ENCODE measurements at regions not wholly inside any gene's neighbourhood (a gene's known extent, or its start where the extent isn't known, plus 50 kb on each side); places are given as distances from the start of the nearest gene placed in this dataset.

DNA sequence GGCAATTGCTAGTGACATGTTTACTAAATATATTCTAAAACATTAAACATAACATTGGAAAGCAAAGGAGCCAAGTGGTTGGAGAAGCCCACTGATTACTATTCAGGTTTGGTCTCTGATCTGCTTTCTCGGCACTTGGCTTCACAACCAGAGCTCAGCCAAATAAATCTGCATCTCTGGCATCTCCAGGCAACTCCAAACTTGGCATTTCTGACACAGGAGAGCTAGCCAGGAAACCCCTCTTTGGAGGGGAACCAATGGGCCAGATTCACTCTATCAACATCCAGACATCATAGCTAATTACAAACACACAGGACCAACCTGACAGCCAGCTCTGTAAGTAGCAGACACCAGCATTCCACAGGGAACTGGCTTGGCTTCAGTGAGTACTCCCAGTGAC is 150.3 kb upstream of the ETAA1 start:
- POLR2A ChIA-PET, result no interaction called here
- H3K27me3 Mint-ChIP-seq, result peaks cover 0 to 8% (median 2%) of the 10 kb centered on the region in 5 donors
- DNase-seq (no peak), ATAC-seq (no peak)
- peaks cover 0 to 10% (median 0%) of the 10 kb centered on the region in 9 donors for H3K9me3 Mint-ChIP-seq
- no peak overlapping the region for H3K4me3 Mint-ChIP-seq
- H3K4me1 Mint-ChIP-seq, result no peaks in the 10 kb centered on the region
- H3K36me3 Mint-ChIP-seq, result no peaks in the 10 kb centered on the region
- no peak overlapping the region for H3K27ac Mint-ChIP-seq

GRCh38 chr2:67251741-67252140 is 145.4 kb upstream of the ETAA1 start:
- DNase-seq (no peak), ATAC-seq (no peak)
- POLR2A ChIA-PET, result no interaction called here
- H3K36me3 Mint-ChIP-seq, result no peaks in the 10 kb centered on the region
- no peaks in the 10 kb centered on the region for H3K4me1 Mint-ChIP-seq
- H3K4me3 Mint-ChIP-seq, result no peak overlapping the region
- no peak overlapping the region for H3K27ac Mint-ChIP-seq
- peaks cover 0 to 19% (median 6%) of the 10 kb centered on the region in 5 donors for H3K27me3 Mint-ChIP-seq
- peaks cover 0 to 10% (median 0%) of the 10 kb centered on the region in 9 donors for H3K9me3 Mint-ChIP-seq

- DNase-seq (no peak), ATAC-seq (no peak)
- no peak overlapping the region for H3K4me3 Mint-ChIP-seq
- no peaks in the 10 kb centered on the region for H3K4me1 Mint-ChIP-seq
- no peaks in the 10 kb centered on the region for H3K36me3 Mint-ChIP-seq
- H3K27ac Mint-ChIP-seq, result no peak overlapping the region
- POLR2A ChIA-PET, result no interaction called here
- H3K27me3 Mint-ChIP-seq, result peaks cover 0 to 19% (median 6%) of the 10 kb centered on the region in 5 donors
- peaks cover 0 to 10% (median 0%) of the 10 kb centered on the region in 9 donors for H3K9me3 Mint-ChIP-seq
These were observed 141.1 kb upstream of the ETAA1 start for GRCh38 chr2:67255933-67256615.

GRCh38 chr2:67256892-67257291 is 140.2 kb upstream of the ETAA1 start:
- H3K36me3 Mint-ChIP-seq, result no peaks in the 10 kb centered on the region
- peaks cover 0 to 19% (median 6%) of the 10 kb centered on the region in 5 donors for H3K27me3 Mint-ChIP-seq
- no peak for ATAC-seq
- no peak overlapping the region for H3K27ac Mint-ChIP-seq
- peaks cover 0 to 10% (median 0%) of the 10 kb centered on the region in 9 donors for H3K9me3 Mint-ChIP-seq
- DNase-seq, result no peak
- no peak overlapping the region for H3K4me3 Mint-ChIP-seq
- H3K4me1 Mint-ChIP-seq, result no peaks in the 10 kb centered on the region
- POLR2A ChIA-PET, result no interaction called here

- no peaks in the 10 kb centered on the region for H3K4me1 Mint-ChIP-seq
- H3K36me3 Mint-ChIP-seq, result no peaks in the 10 kb centered on the region
- POLR2A ChIA-PET, result no interaction called here
These were observed 139.0 kb upstream of the ETAA1 start for GRCh38 chr2:67258122-67258521.

GRCh38 chr2:67258831-67259230 is 138.3 kb upstream of the ETAA1 start:
- no peaks in the 10 kb centered on the region for H3K36me3 Mint-ChIP-seq
- no peak overlapping the region for H3K27ac Mint-ChIP-seq
- ATAC-seq (no peak), DNase-seq (no peak)
- H3K9me3 Mint-ChIP-seq, result peaks cover 0 to 10% (median 0%) of the 10 kb centered on the region in 9 donors
- no peaks in the 10 kb centered on the region for H3K4me1 Mint-ChIP-seq
- peaks cover 0 to 11% (median 0%) of the 10 kb centered on the region in 5 donors for H3K27me3 Mint-ChIP-seq
- POLR2A ChIA-PET, result no interaction called here
- no peak overlapping the region for H3K4me3 Mint-ChIP-seq

More at GRCh38 chr2:67258122-67258521, 139.0 kb upstream of the ETAA1 start:
- Mint-ChIP-seq H3K4me3 (no peak overlapping the region), H3K27ac (no peak overlapping the region), H3K27me3 (peaks cover 0 to 16% (median 0%) of the 10 kb centered on the region in 5 donors), H3K9me3 (peaks cover 0 to 10% (median 0%) of the 10 kb centered on the region in 9 donors)
- ATAC-seq (no peak), DNase-seq (no peak)

DNA sequence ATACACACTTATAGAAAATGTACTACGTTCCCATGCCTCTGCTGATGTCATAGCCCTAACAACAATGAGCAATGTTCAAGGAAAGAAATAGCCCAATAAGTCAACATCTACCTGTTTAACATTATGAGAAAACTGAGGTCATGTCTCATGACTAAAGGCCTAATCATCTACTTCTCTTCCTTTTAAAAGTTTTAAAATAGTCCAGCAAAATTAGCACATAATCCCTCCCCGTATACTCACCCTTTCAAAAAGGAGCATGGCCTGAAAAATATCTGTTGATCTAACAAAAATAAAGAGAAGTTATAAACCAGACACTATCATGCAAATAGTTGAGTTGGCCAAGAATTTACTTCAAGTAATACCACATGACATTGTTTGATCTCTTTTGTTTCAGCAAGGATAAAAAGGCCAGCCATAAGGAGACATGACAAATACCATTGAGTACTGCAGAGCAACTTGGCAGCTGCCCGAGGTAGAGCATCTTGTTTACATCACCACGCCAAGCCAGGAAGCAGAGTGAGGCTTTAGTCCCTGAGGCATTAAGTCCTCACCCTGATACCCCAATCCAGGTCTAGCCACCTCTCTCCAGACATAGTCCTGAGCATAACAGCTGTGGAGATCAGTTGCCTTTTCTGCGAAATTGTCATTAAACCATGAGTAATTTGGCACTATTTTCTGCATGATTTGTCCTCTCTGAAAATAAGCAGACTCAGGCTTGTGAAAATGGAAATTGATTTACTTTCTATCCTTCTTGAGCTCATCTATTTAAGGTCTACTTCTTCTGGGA is 137.4 kb upstream of the ETAA1 start:
- POLR2A ChIA-PET, result no interaction called here
- Mint-ChIP-seq H3K9me3 (peaks cover 0 to 4% (median 0%) of the 10 kb centered on the region in 9 donors), H3K4me1 (no peaks in the 10 kb centered on the region), H3K4me3 (no peak overlapping the region), H3K36me3 (no peaks in the 10 kb centered on the region), H3K27ac (no peak overlapping the region), H3K27me3 (peaks cover 0 to 2% (median under 1%) of the 10 kb centered on the region in 5 donors)
- DNase-seq, result no peak
- ATAC-seq, result no peak

DNA sequence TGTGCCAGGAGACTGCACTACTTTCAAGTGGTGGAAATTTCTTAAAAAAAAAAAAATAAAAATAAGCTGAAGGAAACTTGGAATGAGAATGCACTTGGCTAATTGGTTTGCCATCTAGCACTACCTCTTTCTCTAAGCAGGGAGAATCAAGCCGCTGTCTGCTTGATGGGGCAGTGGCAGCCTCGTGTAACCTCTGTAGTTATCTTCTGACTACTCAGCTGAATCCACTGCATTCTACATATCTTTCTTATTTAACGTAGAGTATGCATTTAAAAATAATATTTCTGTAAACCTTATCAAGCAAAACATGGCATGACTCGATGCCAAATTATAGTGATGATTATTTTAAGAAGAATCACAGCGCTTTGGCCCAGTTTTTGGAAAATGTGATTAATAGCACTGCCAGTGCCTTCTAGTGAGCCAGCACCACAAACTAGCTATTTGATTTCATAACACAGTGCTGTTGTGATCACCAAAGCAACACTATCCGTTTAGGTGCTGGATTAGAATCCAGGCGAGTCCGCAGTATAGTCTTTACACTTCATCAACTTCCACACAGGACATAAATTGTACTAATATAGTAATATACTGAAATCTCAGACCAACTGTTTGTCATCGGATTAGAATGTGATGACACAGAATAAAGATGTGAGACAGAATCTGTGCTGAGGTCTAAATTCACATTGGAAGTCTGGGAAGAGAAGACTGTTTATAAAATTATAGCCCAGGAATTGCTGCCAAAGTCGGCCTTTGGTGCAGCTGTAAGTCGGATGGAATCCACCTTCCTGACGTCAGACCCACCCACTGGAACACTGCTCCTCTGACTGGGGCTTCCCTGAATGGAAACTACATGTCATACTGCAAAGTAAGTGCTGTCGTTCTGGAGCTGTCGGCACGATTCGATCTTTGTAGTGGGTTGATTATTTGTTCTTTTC is 136.5 kb upstream of the ETAA1 start:
- ATAC-seq, result no peak
- peaks cover 0 to 5% (median 0%) of the 10 kb centered on the region in 5 donors for H3K27me3 Mint-ChIP-seq
- DNase-seq, result no peak

DNA sequence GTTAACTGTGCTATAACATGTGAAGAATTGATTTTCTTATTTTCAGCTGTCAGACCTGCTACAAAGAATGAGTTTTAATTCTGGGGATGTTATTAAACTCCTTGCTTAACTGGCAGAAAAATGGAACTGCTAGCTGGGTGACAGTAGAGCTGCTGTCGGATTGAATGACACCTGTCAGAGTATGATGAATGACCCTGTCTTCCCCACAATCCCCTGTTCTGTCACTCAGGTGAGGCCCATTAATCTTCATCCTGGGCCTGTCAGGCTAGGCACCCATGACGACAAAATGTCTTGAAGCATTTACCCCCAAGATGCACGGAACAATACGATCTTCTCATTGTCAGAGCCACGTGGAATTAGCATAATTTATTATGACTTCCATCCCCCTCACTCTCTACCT is 129.9 kb upstream of the ETAA1 start:
- POLR2A ChIA-PET, result no interaction called here
- Mint-ChIP-seq H3K27me3 (peaks cover 0 to 7% (median 4%) of the 10 kb centered on the region in 5 donors), H3K9me3 (peaks cover 0 to 4% (median 0%) of the 10 kb centered on the region in 9 donors), H3K4me3 (no peak overlapping the region), H3K27ac (no peak overlapping the region), H3K4me1 (no peaks in the 10 kb centered on the region), H3K36me3 (no peaks in the 10 kb centered on the region)
- DNase-seq, result no peak
- ATAC-seq, result no peak

More for the DNA sequence above, 136.5 kb upstream of the ETAA1 start:
- no peaks in the 10 kb centered on the region for H3K36me3 Mint-ChIP-seq
- no peak overlapping the region for H3K27ac Mint-ChIP-seq
- peaks cover 0 to 4% (median 0%) of the 10 kb centered on the region in 9 donors for H3K9me3 Mint-ChIP-seq
- POLR2A ChIA-PET, result no interaction called here
- H3K4me1 Mint-ChIP-seq, result no peaks in the 10 kb centered on the region
- no peak overlapping the region for H3K4me3 Mint-ChIP-seq

DNA sequence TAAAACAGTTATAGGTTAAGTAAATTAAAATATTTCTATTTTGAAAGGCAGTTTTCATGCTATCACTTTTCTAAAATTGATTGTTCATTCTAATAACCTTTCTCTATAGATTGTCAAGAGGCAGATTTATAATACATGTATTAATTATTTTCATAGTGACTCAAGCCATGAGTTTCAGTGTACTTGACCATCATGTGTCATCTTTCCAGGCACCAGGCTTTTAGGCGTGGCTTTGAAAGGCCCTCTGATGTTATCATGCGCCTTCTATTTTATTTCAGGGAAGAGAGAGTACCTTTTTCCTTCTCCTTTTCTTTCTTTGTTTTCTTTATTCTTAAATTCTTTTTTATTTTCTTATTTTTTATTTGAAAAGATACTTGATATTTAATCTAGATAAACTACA is 128.3 kb upstream of the ETAA1 start:
- no peak for ATAC-seq
- H3K4me1 Mint-ChIP-seq, result no peaks in the 10 kb centered on the region
- H3K9me3 Mint-ChIP-seq, result peaks cover 0 to 2% (median 0%) of the 10 kb centered on the region in 9 donors
- H3K27ac Mint-ChIP-seq, result no peak overlapping the region
- no peak overlapping the region for H3K4me3 Mint-ChIP-seq
- POLR2A ChIA-PET, result no interaction called here
- H3K27me3 Mint-ChIP-seq, result peaks cover 0 to 7% (median 5%) of the 10 kb centered on the region in 5 donors
- H3K36me3 Mint-ChIP-seq, result no peaks in the 10 kb centered on the region
- DNase-seq, result no peak

- Mint-ChIP-seq H3K36me3 (no peaks in the 10 kb centered on the region), H3K9me3 (no peaks in the 10 kb centered on the region), H3K4me1 (no peaks in the 10 kb centered on the region), H3K4me3 (no peak overlapping the region), H3K27ac (no peak overlapping the region), H3K27me3 (peaks cover 0 to 3% (median 0%) of the 10 kb centered on the region in 5 donors)
- ATAC-seq (no peak), DNase-seq (no peak)
- POLR2A ChIA-PET, result no interaction called here
These were observed 124.9 kb upstream of the ETAA1 start for GRCh38 chr2:67272195-67272594.

DNA sequence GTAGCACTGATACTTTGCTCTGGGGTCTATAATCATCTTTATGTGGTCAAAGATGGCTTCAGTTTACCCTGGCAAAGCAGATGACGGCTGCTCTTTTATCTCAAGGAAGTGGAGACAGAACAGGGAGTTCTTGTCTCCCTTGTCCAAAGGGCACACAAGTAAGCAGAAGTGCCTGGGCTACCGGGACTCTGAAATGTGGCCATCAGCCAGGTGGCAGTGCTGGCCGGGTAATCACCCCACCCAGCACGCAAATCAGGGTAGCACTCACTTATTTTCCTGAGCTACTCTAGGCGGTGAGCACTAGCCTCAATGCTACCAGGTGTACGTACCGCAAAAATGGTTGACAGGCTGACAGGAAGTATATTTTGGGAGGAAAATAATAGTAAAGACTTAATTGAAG is 119.7 kb upstream of the ETAA1 start:
- POLR2A ChIA-PET, result no interaction called here
- H3K27ac Mint-ChIP-seq, result no peak overlapping the region
- no peaks in the 10 kb centered on the region for H3K9me3 Mint-ChIP-seq
- ATAC-seq (no peak), DNase-seq (no peak)
- peaks cover 0 to 10% (median 0%) of the 10 kb centered on the region in 5 donors for H3K27me3 Mint-ChIP-seq
- H3K4me3 Mint-ChIP-seq, result no peak overlapping the region
- no peaks in the 10 kb centered on the region for H3K4me1 Mint-ChIP-seq
- no peaks in the 10 kb centered on the region for H3K36me3 Mint-ChIP-seq

DNA sequence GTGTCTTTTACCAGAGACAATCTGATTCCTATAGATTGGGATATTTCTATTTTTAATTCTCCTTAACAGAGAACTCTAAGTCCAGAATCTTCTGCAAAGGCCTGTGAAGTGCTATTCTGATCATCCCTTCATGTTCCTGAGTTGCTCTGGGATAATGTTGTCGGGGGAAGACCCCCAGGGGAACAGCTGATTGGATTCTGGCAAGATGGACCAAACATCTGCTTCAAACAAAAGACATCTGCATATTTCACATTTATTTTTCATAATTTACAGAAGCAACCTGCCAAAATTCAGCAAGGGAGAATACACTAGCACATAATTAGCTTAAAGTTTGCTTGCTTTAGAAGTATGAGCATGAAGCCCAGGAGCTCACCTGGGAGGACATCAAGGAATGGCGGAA is 116.0 kb upstream of the ETAA1 start:
- Mint-ChIP-seq H3K27me3 (peaks cover 2 to 10% (median 4%) of the 10 kb centered on the region in 5 donors), H3K36me3 (no peaks in the 10 kb centered on the region), H3K4me3 (no peak overlapping the region), H3K4me1 (no peaks in the 10 kb centered on the region), H3K27ac (no peak overlapping the region), H3K9me3 (no peaks in the 10 kb centered on the region)
- POLR2A ChIA-PET, result no interaction called here
- no peak for ATAC-seq
- no peak for DNase-seq

Measured in naive thymus-derived CD8-positive, alpha-beta T cell (primary cell).